Adipocyte (in vitro differentiated cells): ENCODE measurements at regions not wholly inside any gene's neighbourhood (a gene's known extent, or its start where the extent isn't known, plus 50 kb on each side); places are given as distances from the start of the nearest gene placed in this dataset.

ENCODE experiments used
- DNase-seq: peaks from one replicate; pipeline ENCODE4 v3.0.0-alpha.2; 2015; ENCODE audit warnings: low read depth
- H3K27me3 ChIP-seq: replicated peaks from 2 replicates; pipeline ENCODE4 v1.7.0; 2013; ENCODE audit warnings: mild to moderate bottlenecking, low read length, moderate library complexity; ENCODE audit not compliant: control insufficient read depth, insufficient read depth
- H3K36me3 ChIP-seq: 2 replicates; pipeline ENCODE4 v1.7.0; 2013; ENCODE audit warnings: low read length, mild to moderate bottlenecking, moderate library complexity; ENCODE audit not compliant: control insufficient read depth, insufficient read depth, severe bottlenecking
- H3K4me1 ChIP-seq: 2 replicates; pipeline ENCODE4 v1.7.0; 2013; ENCODE audit warnings: mild to moderate bottlenecking, low read length, moderate library complexity; ENCODE audit not compliant: control insufficient read depth, insufficient read depth
- H3K4me3 ChIP-seq: 2 replicates; pipeline ENCODE4 v1.7.0; 2013; ENCODE audit warnings: mild to moderate bottlenecking, low read length, moderate library complexity
- H3K9ac ChIP-seq: 2 replicates; pipeline ENCODE4 v1.7.0; 2013; ENCODE audit warnings: mild to moderate bottlenecking, low read length, moderate library complexity
- H3K9me3 ChIP-seq: 2 replicates; pipeline ENCODE4 v1.7.0; 2013; ENCODE audit warnings: mild to moderate bottlenecking, low read length, moderate library complexity; ENCODE audit not compliant: control insufficient read depth

- H3K9me3 ChIP-seq: no peaks in the 10 kb centered on the region
- no peak for DNase-seq
- no peak overlapping the region for H3K4me3 ChIP-seq
- no peaks in the 10 kb centered on the region for H3K4me1 ChIP-seq
- no peak overlapping the region for H3K9ac ChIP-seq
- H3K27me3 ChIP-seq: peaks cover 2% of the 10 kb centered on the region
- no peaks in the 10 kb centered on the region for H3K36me3 ChIP-seq
Observed at GRCh38 chr11:70845591-70846041, 406.8 kb downstream of the SHANK2 start.

- H3K4me3 ChIP-seq: no peak overlapping the region
- H3K9me3 ChIP-seq: no peaks in the 10 kb centered on the region
- H3K36me3 ChIP-seq: no peaks in the 10 kb centered on the region
- H3K9ac ChIP-seq: no peak overlapping the region
- no peak for DNase-seq
- H3K4me1 ChIP-seq: no peaks in the 10 kb centered on the region
- H3K27me3 ChIP-seq: peaks cover 2% of the 10 kb centered on the region
Observed at GRCh38 chr11:70846781-70847655, 405.4 kb downstream of the SHANK2 start.

GRCh38 chr11:70848243-70848750 lies 404.1 kb downstream of the SHANK2 start:
- H3K4me1 ChIP-seq: no peaks in the 10 kb centered on the region
- peaks cover 2% of the 10 kb centered on the region for H3K27me3 ChIP-seq
- no peak overlapping the region for H3K9ac ChIP-seq
- DNase-seq: no peak
- H3K9me3 ChIP-seq: no peaks in the 10 kb centered on the region
- no peak overlapping the region for H3K4me3 ChIP-seq
- no peaks in the 10 kb centered on the region for H3K36me3 ChIP-seq

GRCh38 chr11:70849031-70849430 lies 403.3 kb downstream of the SHANK2 start:
- DNase-seq: no peak
- Histone ChIP-seq H3K4me1 (no peaks in the 10 kb centered on the region), H3K36me3 (no peaks in the 10 kb centered on the region), H3K4me3 (no peak overlapping the region), H3K27me3 (no peaks in the 10 kb centered on the region), H3K9me3 (no peaks in the 10 kb centered on the region), H3K9ac (no peak overlapping the region)

- Histone ChIP-seq H3K9me3 (no peaks in the 10 kb centered on the region), H3K36me3 (no peaks in the 10 kb centered on the region), H3K9ac (no peak overlapping the region), H3K4me1 (no peaks in the 10 kb centered on the region), H3K27me3 (no peaks in the 10 kb centered on the region), H3K4me3 (no peak overlapping the region)
- DNase-seq: no peak
Observed at GRCh38 chr11:70851308-70851707, 401.1 kb downstream of the SHANK2 start.

- no peak for DNase-seq
- Histone ChIP-seq H3K4me3 (no peak overlapping the region), H3K27me3 (no peaks in the 10 kb centered on the region), H3K9me3 (no peaks in the 10 kb centered on the region), H3K36me3 (no peaks in the 10 kb centered on the region), H3K9ac (no peak overlapping the region), H3K4me1 (no peaks in the 10 kb centered on the region)
Observed at GRCh38 chr11:70851907-70852306, 400.5 kb downstream of the SHANK2 start.

GRCh38 chr11:70853068-70853769 lies 399.2 kb downstream of the SHANK2 start:
- Histone ChIP-seq H3K36me3 (no peaks in the 10 kb centered on the region), H3K9me3 (no peaks in the 10 kb centered on the region), H3K4me1 (no peaks in the 10 kb centered on the region), H3K27me3 (no peaks in the 10 kb centered on the region), H3K9ac (no peak overlapping the region), H3K4me3 (no peak overlapping the region)
- DNase-seq: no peak

- H3K27me3 ChIP-seq: no peaks in the 10 kb centered on the region
- no peaks in the 10 kb centered on the region for H3K9me3 ChIP-seq
- DNase-seq: no peak
- H3K4me1 ChIP-seq: no peaks in the 10 kb centered on the region
- no peak overlapping the region for H3K9ac ChIP-seq
- H3K36me3 ChIP-seq: no peaks in the 10 kb centered on the region
- H3K4me3 ChIP-seq: no peak overlapping the region
Observed at GRCh38 chr11:70853770-70854108, 398.6 kb downstream of the SHANK2 start.

- no peak overlapping the region for H3K4me3 ChIP-seq
- H3K9me3 ChIP-seq: no peaks in the 10 kb centered on the region
- H3K4me1 ChIP-seq: no peaks in the 10 kb centered on the region
- H3K27me3 ChIP-seq: no peaks in the 10 kb centered on the region
- H3K9ac ChIP-seq: no peak overlapping the region
- no peaks in the 10 kb centered on the region for H3K36me3 ChIP-seq
- DNase-seq: no peak
Observed at GRCh38 chr11:70854201-70854600, 398.2 kb downstream of the SHANK2 start.

GRCh38 chr11:70854901-70855556 lies 397.3 kb downstream of the SHANK2 start:
- H3K9me3 ChIP-seq: no peaks in the 10 kb centered on the region
- H3K4me1 ChIP-seq: no peaks in the 10 kb centered on the region
- no peak overlapping the region for H3K4me3 ChIP-seq
- H3K36me3 ChIP-seq: no peaks in the 10 kb centered on the region
- no peak overlapping the region for H3K9ac ChIP-seq
- no peak for DNase-seq
- H3K27me3 ChIP-seq: no peaks in the 10 kb centered on the region

GRCh38 chr11:70857894-70858293 lies 394.5 kb downstream of the SHANK2 start:
- no peaks in the 10 kb centered on the region for H3K27me3 ChIP-seq

More at GRCh38 chr11:70857894-70858293, 394.5 kb downstream of the SHANK2 start:
- H3K4me3 ChIP-seq: no peak overlapping the region
- H3K36me3 ChIP-seq: no peaks in the 10 kb centered on the region
- DNase-seq: no peak
- no peaks in the 10 kb centered on the region for H3K4me1 ChIP-seq
- H3K9me3 ChIP-seq: no peaks in the 10 kb centered on the region
- H3K9ac ChIP-seq: no peak overlapping the region
